ENCODE measurements at regions not wholly inside any gene's neighbourhood (a gene's known extent, or its start where the extent isn't known, plus 50 kb on each side); places are given as distances from the start of the nearest gene placed in this dataset.

DNA sequence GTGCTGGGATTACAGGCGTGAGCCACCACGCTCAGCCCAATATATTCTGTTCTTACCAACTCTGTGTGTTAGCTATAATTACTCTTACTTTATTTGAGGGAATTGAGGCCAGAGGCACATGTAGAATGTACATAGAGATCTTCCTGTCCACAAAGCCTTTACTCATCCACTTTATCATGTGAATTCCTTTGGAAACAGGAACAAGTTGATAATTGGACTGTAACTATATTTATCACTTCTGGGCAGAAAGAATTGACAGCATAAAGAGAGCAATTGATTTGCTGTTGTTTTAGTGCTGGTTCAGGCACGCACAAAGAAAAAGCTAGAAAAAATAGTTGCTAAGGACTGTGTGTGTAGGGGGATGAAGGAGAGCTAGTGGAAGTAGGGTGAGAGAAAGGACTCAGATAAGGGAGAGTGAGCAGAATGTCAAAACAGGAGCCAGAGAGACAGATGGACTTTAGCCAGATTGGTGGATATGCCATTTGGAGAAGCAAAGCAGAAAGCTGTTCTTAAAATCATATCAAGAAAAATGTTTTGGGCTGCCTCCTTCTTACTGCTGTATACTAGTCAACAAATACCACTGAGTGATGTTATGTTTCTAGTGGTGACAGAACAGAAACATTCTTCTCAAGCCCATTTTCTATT lies 929.8 kb upstream of the CNTN5 start:
- Histone ChIP-seq H3K4me1 (no peaks in the 10 kb centered on the region), H3K27me3 (no peaks in the 10 kb centered on the region), H3K4me3 (replicated peaks in 1 of 3) (no peak overlapping the region), H3K36me3 (no peaks in the 10 kb centered on the region), H3K9me3 (no peaks in the 10 kb centered on the region), H3K27ac (no peak overlapping the region)
- intact Hi-C loops (cut with DNase I): no loop called here
- WGBS, 2 donors: 67 to 79% methylated on average over 3 of the region's 3 CpGs
- TF ChIP-seq POLR2A (IDR thresholded peaks at IDR 0.05): no peak
- TF ChIP-seq, protein P1, sequence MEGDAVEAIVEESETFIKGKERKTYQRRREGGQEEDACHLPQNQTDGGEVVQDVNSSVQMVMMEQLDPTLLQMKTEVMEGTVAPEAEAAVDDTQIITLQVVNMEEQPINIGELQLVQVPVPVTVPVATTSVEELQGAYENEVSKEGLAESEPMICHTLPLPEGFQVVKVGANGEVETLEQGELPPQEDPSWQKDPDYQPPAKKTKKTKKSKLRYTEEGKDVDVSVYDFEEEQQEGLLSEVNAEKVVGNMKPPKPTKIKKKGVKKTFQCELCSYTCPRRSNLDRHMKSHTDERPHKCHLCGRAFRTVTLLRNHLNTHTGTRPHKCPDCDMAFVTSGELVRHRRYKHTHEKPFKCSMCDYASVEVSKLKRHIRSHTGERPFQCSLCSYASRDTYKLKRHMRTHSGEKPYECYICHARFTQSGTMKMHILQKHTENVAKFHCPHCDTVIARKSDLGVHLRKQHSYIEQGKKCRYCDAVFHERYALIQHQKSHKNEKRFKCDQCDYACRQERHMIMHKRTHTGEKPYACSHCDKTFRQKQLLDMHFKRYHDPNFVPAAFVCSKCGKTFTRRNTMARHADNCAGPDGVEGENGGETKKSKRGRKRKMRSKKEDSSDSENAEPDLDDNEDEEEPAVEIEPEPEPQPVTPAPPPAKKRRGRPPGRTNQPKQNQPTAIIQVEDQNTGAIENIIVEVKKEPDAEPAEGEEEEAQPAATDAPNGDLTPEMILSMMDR (IDR thresholded peaks at IDR 0.05): no peak
- DNase-seq: no peak

DNA sequence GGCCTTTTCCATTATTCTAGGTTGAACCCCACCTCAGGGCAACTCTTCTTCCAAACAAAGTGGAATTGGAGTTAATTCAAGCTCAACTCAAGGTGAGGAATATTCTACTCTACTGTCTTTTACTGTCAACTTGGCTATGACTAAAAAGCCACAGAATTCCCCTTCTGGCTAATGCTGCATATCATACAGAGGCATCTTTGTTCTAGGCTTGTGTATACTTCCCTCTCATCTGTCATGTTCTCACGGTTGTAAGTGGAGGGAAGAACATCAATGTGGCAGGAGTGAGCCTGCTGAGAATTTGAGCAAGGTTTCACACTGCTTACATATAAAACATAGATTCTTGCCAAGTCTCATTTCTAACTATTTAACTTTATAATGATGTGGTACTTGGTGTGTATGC lies 921.4 kb upstream of the CNTN5 start:
- DNase-seq: no peak
- Histone ChIP-seq H3K27ac (no peak overlapping the region), H3K9me3 (no peaks in the 10 kb centered on the region), H3K4me1 (no peaks in the 10 kb centered on the region), H3K4me3 (replicated peaks in 1 of 3) (no peak overlapping the region), H3K27me3 (no peaks in the 10 kb centered on the region), H3K36me3 (no peaks in the 10 kb centered on the region)
- TF ChIP-seq POLR2A (IDR thresholded peaks at IDR 0.05): no peak
- TF ChIP-seq, protein P1 (IDR thresholded peaks at IDR 0.05): no peak
- intact Hi-C loops (cut with DNase I): no loop called here
- 62 to 68% methylated on average over 1 of the region's 1 CpG for WGBS, 2 donors

DNA sequence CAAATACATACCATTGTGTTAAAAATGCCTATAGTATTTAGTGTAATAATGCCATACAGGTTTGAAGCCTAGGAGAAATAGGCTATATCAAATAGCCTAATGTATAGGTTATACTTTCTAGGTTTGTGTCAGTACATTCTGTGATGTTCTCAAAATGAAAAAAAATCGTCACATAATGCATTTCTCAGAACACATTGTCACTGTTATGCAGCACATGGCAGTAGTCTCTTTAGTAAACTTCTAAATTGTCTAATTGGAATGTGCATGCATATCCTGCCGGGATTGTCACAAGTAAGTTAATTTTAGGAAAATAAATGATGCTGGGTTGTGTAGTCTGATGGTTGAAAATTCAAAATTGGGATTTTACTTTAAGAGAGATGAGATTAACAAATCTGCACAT lies 920.1 kb upstream of the CNTN5 start:
- Histone ChIP-seq H3K36me3 (no peaks in the 10 kb centered on the region), H3K27ac (no peak overlapping the region), H3K4me3 (replicated peaks in 1 of 3) (no peak overlapping the region), H3K4me1 (no peaks in the 10 kb centered on the region), H3K9me3 (no peaks in the 10 kb centered on the region), H3K27me3 (no peaks in the 10 kb centered on the region)
- WGBS, 2 donors: 85 to 89% methylated on average over 2 of the region's 2 CpGs
- DNase-seq: no peak
- TF ChIP-seq POLR2A (IDR thresholded peaks at IDR 0.05): no peak
- TF ChIP-seq, protein P1 (IDR thresholded peaks at IDR 0.05): no peak
- intact Hi-C loops (cut with DNase I): no loop called here

DNA sequence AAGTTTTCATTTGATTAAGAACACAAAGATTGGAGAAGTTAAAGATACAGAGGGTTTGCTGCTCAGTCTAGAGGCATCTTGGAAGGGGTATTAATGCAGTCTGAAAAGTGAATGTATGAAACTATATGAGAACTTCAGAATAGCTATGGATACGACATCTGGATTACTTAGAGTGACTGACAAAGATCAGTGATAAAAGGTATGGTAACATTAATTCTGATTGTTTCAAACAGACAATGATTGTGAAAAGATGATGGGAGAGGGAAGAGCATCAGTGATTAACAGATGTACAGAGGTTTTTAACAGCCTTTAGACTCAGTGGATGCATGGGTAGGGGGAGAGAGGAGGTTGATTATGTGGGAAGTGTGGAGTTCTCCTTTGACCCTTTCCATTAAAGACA lies 919.4 kb upstream of the CNTN5 start:
- no peaks in the 10 kb centered on the region for H3K9me3 ChIP-seq
- H3K4me1 ChIP-seq: no peaks in the 10 kb centered on the region
- no peak overlapping the region for H3K4me3 ChIP-seq (replicated peaks in 1 of 3)
- intact Hi-C loops (cut with DNase I): no loop called here
- DNase-seq: no peak
- no peak overlapping the region for H3K27ac ChIP-seq
- WGBS, 2 donors: 93 to 96% methylated on average over 1 of the region's 1 CpG
- TF ChIP-seq, protein P1 (IDR thresholded peaks at IDR 0.05): no peak
- TF ChIP-seq POLR2A (IDR thresholded peaks at IDR 0.05): no peak
- no peaks in the 10 kb centered on the region for H3K36me3 ChIP-seq
- H3K27me3 ChIP-seq: no peaks in the 10 kb centered on the region

DNA sequence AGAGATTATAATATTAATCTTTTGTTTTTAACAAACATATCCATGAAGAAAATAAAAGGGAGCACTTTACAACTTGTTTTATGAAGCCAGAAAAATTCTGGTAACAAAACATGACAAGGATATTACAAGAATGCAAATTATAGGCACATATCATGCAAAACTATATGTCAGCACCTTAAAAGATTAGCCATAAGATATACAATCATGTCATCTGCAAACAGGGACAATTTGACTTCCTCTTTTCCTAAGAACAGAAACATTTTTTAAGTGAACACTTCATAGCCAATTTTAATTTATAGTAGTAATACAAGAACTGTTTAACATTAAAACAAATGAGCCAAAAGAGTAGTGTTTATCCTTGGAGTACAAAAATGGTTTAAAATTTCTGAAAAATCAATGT lies 916.5 kb upstream of the CNTN5 start:
- H3K27me3 ChIP-seq: no peaks in the 10 kb centered on the region
- DNase-seq: no peak
- H3K4me3 ChIP-seq (replicated peaks in 1 of 3): no peak overlapping the region
- no peaks in the 10 kb centered on the region for H3K36me3 ChIP-seq
- H3K27ac ChIP-seq: no peak overlapping the region
- TF ChIP-seq, protein P1 (IDR thresholded peaks at IDR 0.05): no peak
- TF ChIP-seq POLR2A (IDR thresholded peaks at IDR 0.05): no peak
- intact Hi-C loops (cut with DNase I): no loop called here
- H3K9me3 ChIP-seq: no peaks in the 10 kb centered on the region
- H3K4me1 ChIP-seq: no peaks in the 10 kb centered on the region
